HG03135 (cell line): ENCODE measurements at regions not wholly inside any gene's neighbourhood (a gene's known extent, or its start where the extent isn't known, plus 50 kb on each side); places are given as distances from the start of the nearest gene placed in this dataset.

Experiments
- ATAC-seq: cut with Tn5 transposase; IDR thresholded peaks from one replicate; pipeline ENCODE4 v1.9.1; 2021; ENCODE audit warnings: mild to moderate bottlenecking, moderate library complexity; ENCODE audit not compliant: unreplicated experiment

GRCh38 chr11:26078231-26078821 is 253.6 kb upstream of the ANO3 start:
- ATAC-seq = no peak

- no peak for ATAC-seq
These were observed 247.6 kb upstream of the ANO3 start for GRCh38 chr11:26084313-26084712.

- ATAC-seq = no peak
These were observed 245.9 kb upstream of the ANO3 start for GRCh38 chr11:26086028-26086427.

GRCh38 chr11:26087120-26087935 is 244.6 kb upstream of the ANO3 start:
- peak; percentile 98 for ATAC-seq

GRCh38 chr11:26088391-26088790 is 243.5 kb upstream of the ANO3 start:
- ATAC-seq = no peak

- ATAC-seq = no peak
These were observed 241.3 kb upstream of the ANO3 start for GRCh38 chr11:26090651-26091050.

GRCh38 chr11:26093206-26093605 is 238.7 kb upstream of the ANO3 start:
- ATAC-seq = no peak

- ATAC-seq = no peak
These were observed 236.6 kb upstream of the ANO3 start for GRCh38 chr11:26095340-26095739.

- ATAC-seq = no peak
These were observed 235.5 kb upstream of the ANO3 start for GRCh38 chr11:26096451-26096850.

- ATAC-seq = no peak
These were observed 229.6 kb upstream of the ANO3 start for GRCh38 chr11:26102325-26102724.

- ATAC-seq = no peak
These were observed 226.0 kb upstream of the ANO3 start for GRCh38 chr11:26105762-26106423.

- ATAC-seq = no peak
These were observed 225.2 kb upstream of the ANO3 start for GRCh38 chr11:26106726-26107125.

GRCh38 chr11:26109658-26110368 is 222.1 kb upstream of the ANO3 start:
- ATAC-seq = no peak

GRCh38 chr11:26112264-26112663 is 219.7 kb upstream of the ANO3 start:
- no peak for ATAC-seq

- no peak for ATAC-seq
These were observed 210.5 kb upstream of the ANO3 start for GRCh38 chr11:26121466-26121865.

- no peak for ATAC-seq
These were observed 205.2 kb upstream of the ANO3 start for GRCh38 chr11:26126741-26127140.

- ATAC-seq = no peak
These were observed 204.6 kb upstream of the ANO3 start for GRCh38 chr11:26127336-26127735.

- ATAC-seq = no peak
These were observed 200.5 kb upstream of the ANO3 start for GRCh38 chr11:26131406-26131805.

- no peak for ATAC-seq
These were observed 197.9 kb upstream of the ANO3 start for GRCh38 chr11:26134053-26134452.

GRCh38 chr11:26134481-26135355 is 197.2 kb upstream of the ANO3 start:
- ATAC-seq = no peak
